22Rv1 (cell line): ENCODE measurements at regions not wholly inside any gene's neighbourhood (a gene's known extent, or its start where the extent isn't known, plus 50 kb on each side); places are given as distances from the start of the nearest gene placed in this dataset.

Source experiments
- H3K27ac ChIP-seq: fragments of 450-650 bp; 2 replicates; pipeline ENCODE4 v1.5.1; 2017
- CTCF ChIP-seq: fragments of 450-650 bp; IDR thresholded peaks from 2 replicates; pipeline ENCODE4 v1.5.1; 2017; ENCODE audit warnings: mild to moderate bottlenecking
- ZFX ChIP-seq: fragments of 450-650 bp; IDR thresholded peaks from 2 replicates; pipeline ENCODE4 v1.6.1; 2017; ENCODE audit warnings: antibody characterized with exemption, borderline replicate concordance

- no peak overlapping the region for H3K27ac ChIP-seq
- TF ChIP-seq ZFX (no peak), CTCF (no peak)
Measured at GRCh38 chr3:168407381-168407780, 311.7 kb upstream of the GOLIM4 start.

GRCh38 chr3:168405288-168405687 lies 309.6 kb upstream of the GOLIM4 start:
- TF ChIP-seq ZFX (no peak), CTCF (no peak)
- no peak overlapping the region for H3K27ac ChIP-seq

- TF ChIP-seq ZFX: no peak
- TF ChIP-seq CTCF: no peak
- no peak overlapping the region for H3K27ac ChIP-seq
Measured at GRCh38 chr3:168398371-168399025, 302.8 kb upstream of the GOLIM4 start.

- no peak for TF ChIP-seq CTCF
- TF ChIP-seq ZFX: no peak
- H3K27ac ChIP-seq: no peak overlapping the region
Measured at GRCh38 chr3:168396861-168397260, 301.1 kb upstream of the GOLIM4 start.

GRCh38 chr3:168395551-168395950 lies 299.8 kb upstream of the GOLIM4 start:
- H3K27ac ChIP-seq: no peak overlapping the region
- TF ChIP-seq CTCF (no peak), ZFX (no peak)

- TF ChIP-seq ZFX (no peak), CTCF (no peak)
- no peak overlapping the region for H3K27ac ChIP-seq
Measured at GRCh38 chr3:168394439-168394838, 298.7 kb upstream of the GOLIM4 start.

GRCh38 chr3:168386301-168386700 lies 290.6 kb upstream of the GOLIM4 start:
- TF ChIP-seq CTCF (no peak), ZFX (no peak)
- no peak overlapping the region for H3K27ac ChIP-seq
